Keratinocyte (primary cell): ENCODE measurements at regions not wholly inside any gene's neighbourhood (a gene's known extent, or its start where the extent isn't known, plus 50 kb on each side); places are given as distances from the start of the nearest gene placed in this dataset.

Source experiments
- DNase-seq: peaks from one replicate; pipeline ENCODE4 v3.0.0-alpha.2; 2011; ENCODE audit warnings: low read depth, missing footprints, low spot score
- FAIRE-seq: peaks from 2 replicates; lab custom pipeline; 2011; peaks lifted over from hg19 to GRCh38; lab: Jason Lieb, UNC
- H2AFZ ChIP-seq: 2 replicates; pipeline ENCODE4 v1.6.0; 2012; ENCODE audit warnings: low read length, control low read depth, inconsistent platforms; ENCODE audit not compliant: control insufficient read depth
- H3K27ac ChIP-seq: 2 replicates; pipeline ENCODE4 v1.5.1; 2011; ENCODE audit warnings: low read length; ENCODE audit not compliant: control insufficient read depth, insufficient read depth
- H3K27me3 ChIP-seq: 3 replicates; pipeline ENCODE4 v1.6.0; 2011; ENCODE audit warnings: low read length; ENCODE audit not compliant: control insufficient read depth, insufficient read depth; ENCODE audit errors: extremely low read depth
- H3K36me3 ChIP-seq, 2 experiments: 2 replicates in 1 of 2; 3 replicates in 1 of 2; pipeline ENCODE4 v1.5.1; 2011; ENCODE audit warnings: low read length in 2 of 2, mild to moderate bottlenecking in 1 of 2; ENCODE audit not compliant: control insufficient read depth in 2 of 2, insufficient read depth in 2 of 2; ENCODE audit errors: extremely low read depth in 1 of 2
- H3K4me1 ChIP-seq: 3 replicates; pipeline ENCODE4 v1.5.1; 2011; ENCODE audit warnings: low read length; ENCODE audit not compliant: control insufficient read depth, insufficient read depth; ENCODE audit errors: extremely low read depth
- H3K4me2 ChIP-seq: 3 replicates; pipeline ENCODE4 v1.6.0; 2011; ENCODE audit warnings: low read depth, low read length; ENCODE audit not compliant: control insufficient read depth, insufficient read depth; ENCODE audit errors: extremely low read depth
- H3K4me3 ChIP-seq, 3 experiments: fragments of 200-600 bp in 1 of 3; sonication (generic) in 1 of 3; 2 replicates in 2 of 3; 3 replicates in 1 of 3; pipeline ENCODE4 v1.5.1; 2011 to 2016; ENCODE audit warnings: low read length in 3 of 3, mild to moderate bottlenecking in 3 of 3, control low read depth in 2 of 3, inconsistent platforms in 1 of 3, low read depth in 1 of 3, mixed read lengths in 1 of 3, mixed run types in 1 of 3, moderate library complexity in 1 of 3; ENCODE audit not compliant: control insufficient read depth in 2 of 3, insufficient read depth in 2 of 3; ENCODE audit errors: extremely low read depth in 1 of 3
- H3K79me2 ChIP-seq: 2 replicates; pipeline ENCODE4 v1.6.0; 2012; ENCODE audit warnings: low read length; ENCODE audit not compliant: control insufficient read depth, insufficient read depth
- H3K9ac ChIP-seq: 3 replicates; pipeline ENCODE4 v1.6.0; 2011; ENCODE audit warnings: low read length; ENCODE audit not compliant: control insufficient read depth, insufficient read depth; ENCODE audit errors: extremely low read depth
- H3K9me1 ChIP-seq: 3 replicates; pipeline ENCODE4 v1.6.0; 2011; ENCODE audit warnings: low read length; ENCODE audit not compliant: control insufficient read depth, insufficient read depth; ENCODE audit errors: extremely low read depth
- H3K9me3 ChIP-seq: 2 replicates; pipeline ENCODE4 v1.5.1; 2012; ENCODE audit warnings: low read depth, low read length; ENCODE audit not compliant: control insufficient read depth
- H4K20me1 ChIP-seq: 3 replicates; pipeline ENCODE4 v1.6.0; 2011; ENCODE audit warnings: low read length; ENCODE audit not compliant: control insufficient read depth, insufficient read depth; ENCODE audit errors: extremely low read depth
- CTCF ChIP-seq, 3 experiments: IDR thresholded peaks in 1 of 3; conservative IDR thresholded peaks in 1 of 3; optimal IDR thresholded peaks in 1 of 3; 2 replicates in 2 of 3; 3 replicates in 1 of 3; pipeline versions ENCODE3 to v1.5.1; 2011; ENCODE audit warnings: low read length in 3 of 3, mild to moderate bottlenecking in 3 of 3, moderate library complexity in 2 of 3, control low read depth in 1 of 3, inconsistent platforms in 1 of 3; ENCODE audit not compliant: insufficient read depth in 2 of 3; ENCODE audit errors: extremely low read depth in 1 of 3
- EZH2 ChIP-seq: IDR thresholded peaks from one replicate; pipeline ENCODE4 v1.6.1; 2012; ENCODE audit warnings: inconsistent platforms, mild to moderate bottlenecking, low read length, moderate library complexity
- dilution Hi-C: fragments of 300-500 bp; cut with MboI; formaldehyde crosslinking; loops from one replicate; pipeline ENCODE4 v1.7.0; 2020; ENCODE audit warnings: low sequenced_read_pairs; ENCODE audit not compliant: extremely low pct_ligation_motif_present

- no peak for DNase-seq
- H3K4me1 ChIP-seq, result no peaks in the 10 kb centered on the region
- dilution Hi-C loops, result no loop called here
These were observed 449.1 kb upstream of the ANKRD30A start for GRCh38 chr10:36676321-36676720.

GRCh38 chr10:36675458-36675880 lies 449.9 kb upstream of the ANKRD30A start:
- Histone ChIP-seq H3K4me2 (no peak overlapping the region), H3K27me3 (no peaks in the 10 kb centered on the region), H4K20me1 (no peaks in the 10 kb centered on the region), H3K27ac (no peak overlapping the region), H3K79me2 (no peaks in the 10 kb centered on the region), H3K4me1 (no peaks in the 10 kb centered on the region), H3K9ac (no peak overlapping the region), H2AFZ (no peak overlapping the region), H3K4me3 (no peak overlapping the region), H3K9me1 (no peaks in the 10 kb centered on the region), H3K36me3 (no peaks in the 10 kb centered on the region), H3K9me3 (no peaks in the 10 kb centered on the region)
- FAIRE-seq (no peak), DNase-seq (no peak)
- dilution Hi-C loops, result no loop called here
- TF ChIP-seq CTCF (optimal IDR thresholded peaks at IDR 0.05 in 1 of 3, IDR thresholded peaks at IDR 0.05 in 1 of 3, conservative IDR thresholded peaks at IDR 0.05 in 1 of 3; ENCODE audit: extremely low read depth in 1 of 3, insufficient read depth in 2 of 3, low read length in 3 of 3), result no peak
- TF ChIP-seq EZH2, result no peak

More at GRCh38 chr10:36676321-36676720, 449.1 kb upstream of the ANKRD30A start:
- Histone ChIP-seq H3K9me1 (no peaks in the 10 kb centered on the region), H4K20me1 (no peaks in the 10 kb centered on the region), H3K27me3 (no peaks in the 10 kb centered on the region), H3K27ac (no peak overlapping the region), H2AFZ (no peak overlapping the region), H3K36me3 (no peaks in the 10 kb centered on the region), H3K9me3 (no peaks in the 10 kb centered on the region), H3K9ac (no peak overlapping the region), H3K4me3 (no peak overlapping the region), H3K79me2 (no peaks in the 10 kb centered on the region), H3K4me2 (no peak overlapping the region)
- TF ChIP-seq EZH2 (no peak), CTCF (optimal IDR thresholded peaks at IDR 0.05 in 1 of 3, IDR thresholded peaks at IDR 0.05 in 1 of 3, conservative IDR thresholded peaks at IDR 0.05 in 1 of 3; ENCODE audit: extremely low read depth in 1 of 3, insufficient read depth in 2 of 3, low read length in 3 of 3) (no peak)
- FAIRE-seq, result no peak
